CD4-positive, alpha-beta T cell (primary cell): ENCODE measurements at regions not wholly inside any gene's neighbourhood (a gene's known extent, or its start where the extent isn't known, plus 50 kb on each side); places are given as distances from the start of the nearest gene placed in this dataset.

Source experiments
- ATAC-seq: fragments of 200-7000 bp; cut with Tn5 transposase; one replicate; pipeline ENCODE4 v1.10.0; 2022; ENCODE audit warnings: mild to moderate bottlenecking; ENCODE audit not compliant: poor library complexity
- CTCF ChIA-PET: fragments of 350-600 bp; sonication (Branson Sonifier 250); formaldehyde crosslinking; loops from one replicate; lab custom pipeline; 2021; ENCODE audit warnings: antibody characterized with exemption, inconsistent platforms; lab: Charles Lee
- POLR2A ChIA-PET: fragments of 350-600 bp; sonication (Branson Sonifier 250); formaldehyde crosslinking; loops from one replicate; lab custom pipeline; 2021; ENCODE audit warnings: antibody characterized with exemption, inconsistent platforms; lab: Charles Lee
- DNase-seq, 14 experiments: peaks; one replicate each; pipeline ENCODE4 v3.0.0-alpha.2; 2013 to 2020; ENCODE audit warnings: mixed read lengths in 2 of 14
- H3K27ac ChIP-seq, 2 donors: one replicate each; pipeline versions ENCODE4 v1.5.1 to v1.7.0; 2013; ENCODE audit warnings: low read length in 2 of 2, low read depth in 1 of 2, mild to moderate bottlenecking in 1 of 2
- H3K27me3 ChIP-seq, 2 experiments: 1 replicate in 1 of 2; 2 replicates in 1 of 2; pipeline versions ENCODE4 v1.6.1 to v1.7.0; 2013; ENCODE audit warnings: low read length in 2 of 2, control low read depth in 1 of 2, mild to moderate bottlenecking in 1 of 2, moderate library complexity in 1 of 2; ENCODE audit not compliant: insufficient read depth in 2 of 2, control insufficient read depth in 1 of 2
- H3K36me3 ChIP-seq: one replicate; pipeline ENCODE4 v1.6.1; 2013; ENCODE audit warnings: low read length, control low read depth; ENCODE audit not compliant: insufficient read depth
- H3K4me1 ChIP-seq: one replicate; pipeline ENCODE4 v1.6.1; 2013; ENCODE audit warnings: low read length, control low read depth; ENCODE audit not compliant: insufficient read depth
- H3K4me3 ChIP-seq: one replicate; pipeline ENCODE4 v1.5.1; 2013; ENCODE audit warnings: mild to moderate bottlenecking, low read length, moderate library complexity
- H3K9me3 ChIP-seq, 2 experiments: 1 replicate in 1 of 2; 2 replicates in 1 of 2; pipeline versions ENCODE4 v1.6.1 to v1.7.0; 2013; ENCODE audit warnings: low read length in 2 of 2, mild to moderate bottlenecking in 2 of 2, control low read depth in 1 of 2, moderate library complexity in 1 of 2; ENCODE audit not compliant: control insufficient read depth in 1 of 2, insufficient read depth in 1 of 2
- H3K27ac Mint-ChIP-seq: one replicate; pipeline ENCODE4 v1.8.0; 2020; ENCODE audit warnings: mixed read lengths
- H3K27me3 Mint-ChIP-seq: one replicate; pipeline ENCODE4 v1.8.0; 2021; ENCODE audit warnings: mixed read lengths
- H3K36me3 Mint-ChIP-seq: one replicate; pipeline ENCODE4 v1.8.0; 2021; ENCODE audit warnings: low read depth, mixed read lengths
- H3K4me1 Mint-ChIP-seq: one replicate; pipeline ENCODE4 v1.8.0; 2021; ENCODE audit warnings: low read depth, mixed read lengths
- H3K4me3 Mint-ChIP-seq: one replicate; pipeline ENCODE4 v1.8.0; 2020; ENCODE audit warnings: mild to moderate bottlenecking, mixed read lengths
- H3K9me3 Mint-ChIP-seq: one replicate; pipeline ENCODE4 v1.8.0; 2020; ENCODE audit warnings: mixed read lengths
- intact Hi-C, 2 experiments: fragments of 100-400 bp; cut with DNase I in 1 of 2; cut with micrococcal nuclease in 1 of 2; formaldehyde crosslinking; loops; one replicate each; pipeline versions ENCODE4 v1.15.1 to v1.9.0; 2023 to 2025; cut with DNase I, micrococcal nuclease
- TF ChIP-seq, protein P1 (sequence below): fragments of 200-600 bp; IDR thresholded peaks from one replicate; pipeline ENCODE4 v1.8.0; 2022; ENCODE audit warnings: antibody characterized with exemption, mild to moderate bottlenecking

DNA sequence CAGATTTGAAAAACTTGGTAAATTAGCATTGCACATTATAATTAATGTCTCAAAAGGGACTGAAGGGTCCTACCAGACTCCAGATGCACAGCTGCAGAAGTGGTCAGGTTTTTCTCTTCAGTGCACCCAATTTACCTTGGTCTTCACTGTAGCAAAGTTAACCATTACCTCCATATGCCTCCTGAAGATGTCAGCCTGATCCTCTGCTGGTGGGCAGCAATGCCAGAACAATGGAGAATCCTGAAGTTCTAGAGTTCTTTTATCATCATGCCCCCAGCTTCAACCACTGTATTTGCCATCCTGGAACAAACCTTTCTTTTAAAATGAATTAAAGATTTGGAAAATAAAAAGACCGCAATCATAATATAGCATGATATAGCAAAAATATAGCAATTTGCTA is 1774.8 kb upstream of the CELF4 start:
- TF ChIP-seq, protein P1, sequence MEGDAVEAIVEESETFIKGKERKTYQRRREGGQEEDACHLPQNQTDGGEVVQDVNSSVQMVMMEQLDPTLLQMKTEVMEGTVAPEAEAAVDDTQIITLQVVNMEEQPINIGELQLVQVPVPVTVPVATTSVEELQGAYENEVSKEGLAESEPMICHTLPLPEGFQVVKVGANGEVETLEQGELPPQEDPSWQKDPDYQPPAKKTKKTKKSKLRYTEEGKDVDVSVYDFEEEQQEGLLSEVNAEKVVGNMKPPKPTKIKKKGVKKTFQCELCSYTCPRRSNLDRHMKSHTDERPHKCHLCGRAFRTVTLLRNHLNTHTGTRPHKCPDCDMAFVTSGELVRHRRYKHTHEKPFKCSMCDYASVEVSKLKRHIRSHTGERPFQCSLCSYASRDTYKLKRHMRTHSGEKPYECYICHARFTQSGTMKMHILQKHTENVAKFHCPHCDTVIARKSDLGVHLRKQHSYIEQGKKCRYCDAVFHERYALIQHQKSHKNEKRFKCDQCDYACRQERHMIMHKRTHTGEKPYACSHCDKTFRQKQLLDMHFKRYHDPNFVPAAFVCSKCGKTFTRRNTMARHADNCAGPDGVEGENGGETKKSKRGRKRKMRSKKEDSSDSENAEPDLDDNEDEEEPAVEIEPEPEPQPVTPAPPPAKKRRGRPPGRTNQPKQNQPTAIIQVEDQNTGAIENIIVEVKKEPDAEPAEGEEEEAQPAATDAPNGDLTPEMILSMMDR, result no peak
- CTCF ChIA-PET, result no interaction called here
- no peaks in the 10 kb centered on the region for H3K4me1 ChIP-seq
- no peak overlapping the region for H3K27ac Mint-ChIP-seq
- DNase-seq, result no peak
- H3K27me3 ChIP-seq, result no peaks in the 10 kb centered on the region
- H3K4me3 Mint-ChIP-seq, result no peak overlapping the region
- H3K4me1 Mint-ChIP-seq, result no peaks in the 10 kb centered on the region
- no peaks in the 10 kb centered on the region for H3K36me3 ChIP-seq
- H3K36me3 Mint-ChIP-seq, result no peaks in the 10 kb centered on the region
- no peaks in the 10 kb centered on the region for H3K27me3 Mint-ChIP-seq
- intact Hi-C loops, result no loop called here
- no peak for ATAC-seq
- no peak overlapping the region for H3K27ac ChIP-seq
- POLR2A ChIA-PET, result no interaction called here
- peaks cover 17% of the 10 kb centered on the region for H3K9me3 Mint-ChIP-seq
- H3K4me3 ChIP-seq, result no peak overlapping the region
- H3K9me3 ChIP-seq, result peaks cover 0 to 9% of the 10 kb centered on the region in 2 experiments

DNA sequence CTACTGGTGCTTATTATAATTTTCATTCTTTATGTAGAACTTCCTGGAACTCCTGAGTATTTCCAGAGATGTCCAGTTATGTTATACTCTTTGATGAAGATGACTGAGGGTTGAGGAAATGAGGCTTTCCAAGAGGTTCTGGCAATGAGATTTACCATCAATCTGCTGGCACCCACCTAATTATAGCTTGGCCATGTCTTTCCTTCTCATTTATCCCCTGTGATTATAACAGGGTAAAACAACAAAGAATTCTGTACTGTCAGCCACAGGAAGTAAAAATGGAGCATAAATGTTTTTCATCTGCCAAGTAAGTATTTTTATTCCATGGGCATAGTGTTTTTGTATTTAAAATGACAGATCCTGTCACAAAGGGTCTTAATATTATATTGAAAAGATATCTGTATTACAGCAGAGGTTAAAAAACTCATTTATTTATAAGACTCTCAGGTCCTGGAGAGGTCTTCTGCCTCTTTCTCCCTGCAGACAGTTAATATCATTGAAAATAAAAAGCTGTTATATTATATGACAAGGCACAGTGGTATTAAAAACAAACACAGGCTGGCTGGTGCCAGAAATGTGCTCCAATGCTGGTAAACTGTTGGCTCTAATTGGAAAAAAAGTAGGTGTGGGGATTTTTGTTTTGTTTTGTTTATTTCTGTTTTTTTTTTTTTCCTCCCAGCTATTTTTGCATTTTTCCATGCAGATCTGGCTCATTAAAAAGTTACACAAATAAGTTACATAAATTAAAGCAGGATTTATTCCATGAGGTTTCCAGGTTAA is 1764.1 kb upstream of the CELF4 start:
- DNase-seq (no peak), ATAC-seq (no peak)
- Mint-ChIP-seq H3K4me3 (no peak overlapping the region), H3K36me3 (no peaks in the 10 kb centered on the region), H3K9me3 (peaks cover 3% of the 10 kb centered on the region), H3K27me3 (no peaks in the 10 kb centered on the region), H3K27ac (no peak overlapping the region), H3K4me1 (no peaks in the 10 kb centered on the region)
- TF ChIP-seq, protein P1, result no peak
- ChIA-PET CTCF (interaction anchor here (1.3 kb wide), 1 partner anchor 11 kb away, joined by 3 read pairs; no protein-coding TSS in a partner anchor), POLR2A (no interaction called here)
- Histone ChIP-seq H3K4me3 (no peak overlapping the region), H3K4me1 (no peaks in the 10 kb centered on the region), H3K9me3 (peaks cover 0 to 8% of the 10 kb centered on the region in 2 experiments), H3K36me3 (no peaks in the 10 kb centered on the region), H3K27ac (no peak overlapping the region), H3K27me3 (no peaks in the 10 kb centered on the region)
- intact Hi-C loops, result no loop called here

DNA sequence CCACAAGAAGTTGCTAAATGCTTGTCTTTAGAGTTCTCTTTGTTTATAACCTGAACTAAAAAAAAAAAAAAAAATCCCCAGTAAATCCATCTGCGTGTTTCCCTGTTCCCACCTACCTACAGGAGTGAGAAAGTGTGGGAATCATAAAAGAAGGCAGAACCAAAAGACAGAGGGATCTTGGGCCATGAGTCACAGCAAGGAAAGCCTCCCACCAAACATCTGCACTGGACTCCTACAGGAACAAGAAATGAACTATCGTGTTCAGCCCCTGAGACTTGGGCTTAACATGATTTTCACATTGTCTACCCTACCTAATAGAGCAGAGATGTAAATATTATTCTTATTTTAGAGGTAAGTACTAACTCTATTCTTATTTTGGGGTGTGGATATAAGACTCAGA is 1761.2 kb upstream of the CELF4 start:
- Histone ChIP-seq H3K4me1 (no peaks in the 10 kb centered on the region), H3K9me3 (peaks cover 0 to 8% of the 10 kb centered on the region in 2 experiments), H3K4me3 (no peak overlapping the region), H3K27me3 (no peaks in the 10 kb centered on the region), H3K36me3 (no peaks in the 10 kb centered on the region), H3K27ac (no peak overlapping the region)
- intact Hi-C loops, result no loop called here
- CTCF ChIA-PET, result no interaction called here
- no peak overlapping the region for H3K4me3 Mint-ChIP-seq
- H3K4me1 Mint-ChIP-seq, result no peaks in the 10 kb centered on the region
- POLR2A ChIA-PET, result no interaction called here
- no peaks in the 10 kb centered on the region for H3K27me3 Mint-ChIP-seq
- DNase-seq (no peak), ATAC-seq (no peak)
- TF ChIP-seq, protein P1, result no peak
- no peak overlapping the region for H3K27ac Mint-ChIP-seq
- H3K36me3 Mint-ChIP-seq, result no peaks in the 10 kb centered on the region
- H3K9me3 Mint-ChIP-seq, result no peaks in the 10 kb centered on the region
